ENCODE measurements at regions not wholly inside any gene's neighbourhood (a gene's known extent, or its start where the extent isn't known, plus 50 kb on each side); places are given as distances from the start of the nearest gene placed in this dataset.

DNA sequence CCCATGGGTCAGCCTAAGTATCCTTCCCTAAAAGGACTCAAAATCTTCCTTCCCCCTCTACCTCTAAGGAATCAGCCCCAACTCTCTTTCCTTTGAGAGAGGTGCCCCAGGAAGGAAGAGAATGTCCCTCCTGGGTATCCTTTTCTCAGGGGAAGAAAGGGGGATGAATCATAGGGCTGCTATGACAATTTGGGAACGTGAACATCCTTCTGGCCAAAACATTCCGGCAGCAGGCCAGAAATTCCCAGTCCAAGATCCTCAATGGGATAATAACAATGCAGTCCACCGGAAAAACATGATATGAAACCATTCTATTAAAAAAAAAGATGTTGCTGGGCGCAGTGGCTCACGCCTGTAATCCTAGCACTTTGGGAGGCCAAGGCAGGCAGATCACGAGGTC, 50.8 kb upstream of the CACNA2D3 start:
- no peak for DNase-seq (ENCODE audit: low spot score)

DNA sequence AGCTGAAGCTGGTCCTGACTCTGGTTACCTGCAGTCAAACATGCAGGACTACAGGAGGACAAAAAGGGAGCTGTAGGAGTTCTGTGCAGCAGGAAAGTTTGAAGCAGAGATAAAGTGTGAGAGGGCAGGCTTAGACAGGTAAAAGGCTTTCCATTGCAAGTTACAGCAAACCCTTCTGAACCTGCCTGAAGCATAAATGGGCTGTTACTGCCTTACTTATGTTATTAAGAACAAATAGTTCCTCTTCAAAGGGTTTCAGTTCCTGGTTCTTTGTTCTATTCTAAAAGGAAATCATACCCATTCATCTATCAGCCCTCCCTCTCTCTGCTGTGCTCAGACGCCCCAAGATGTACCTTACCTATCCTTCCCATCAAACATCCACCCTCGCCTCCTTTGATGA, 52.4 kb upstream of the CACNA2D3 start:
- DNase-seq (ENCODE audit: low spot score), result no peak

DNA sequence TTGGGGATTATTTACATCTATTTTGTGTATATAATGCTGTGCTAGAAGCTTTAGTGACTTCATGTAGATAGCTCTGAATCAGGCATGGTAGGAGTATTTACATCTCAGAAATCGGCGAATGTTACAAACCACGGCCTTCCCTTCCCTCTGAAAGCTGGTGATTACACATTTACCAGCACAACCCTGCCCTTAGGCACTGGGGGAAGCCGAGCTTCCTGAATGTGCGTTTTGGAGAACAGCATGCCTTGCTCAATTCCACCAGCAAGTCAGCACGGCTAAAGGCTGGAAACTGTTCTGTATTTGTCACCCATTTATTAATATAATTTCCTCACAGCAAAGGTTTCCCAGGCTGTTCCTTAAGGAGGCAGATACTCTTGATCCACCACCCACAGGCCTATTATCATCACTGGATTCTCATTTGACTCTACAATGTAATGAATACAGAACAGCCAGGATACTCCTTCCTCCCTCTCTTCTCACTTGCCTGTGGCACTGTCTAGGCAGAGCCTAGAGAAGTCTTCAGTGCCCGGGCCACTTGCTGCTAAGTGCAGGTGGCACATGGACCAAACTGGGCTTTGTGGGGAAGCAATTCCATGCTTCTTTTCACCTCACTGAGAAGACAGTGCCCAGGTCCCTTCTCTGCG, 55.2 kb upstream of the CACNA2D3 start:
- no peak for DNase-seq (ENCODE audit: low spot score)

DNA sequence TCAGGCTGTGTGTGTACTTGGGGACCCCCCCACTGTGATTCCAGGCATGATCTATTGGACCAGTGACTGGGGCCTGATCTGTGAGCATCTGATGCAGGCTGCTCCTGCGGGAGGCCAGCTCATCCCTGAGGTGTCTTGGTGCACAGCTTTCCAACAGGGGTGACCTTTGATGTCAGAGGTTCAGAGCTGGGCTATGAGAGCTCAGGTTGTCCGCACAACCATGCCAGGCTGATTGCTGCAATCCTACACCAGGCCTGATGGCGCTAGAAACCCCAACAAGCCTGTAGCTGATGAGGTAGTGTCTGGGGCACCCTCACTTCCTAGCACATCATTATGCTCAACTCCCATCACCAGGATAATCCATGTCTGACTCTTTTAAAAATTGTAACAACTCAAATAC, 56.1 kb upstream of the CACNA2D3 start:
- DNase-seq (ENCODE audit: low spot score), result no peak

DNA sequence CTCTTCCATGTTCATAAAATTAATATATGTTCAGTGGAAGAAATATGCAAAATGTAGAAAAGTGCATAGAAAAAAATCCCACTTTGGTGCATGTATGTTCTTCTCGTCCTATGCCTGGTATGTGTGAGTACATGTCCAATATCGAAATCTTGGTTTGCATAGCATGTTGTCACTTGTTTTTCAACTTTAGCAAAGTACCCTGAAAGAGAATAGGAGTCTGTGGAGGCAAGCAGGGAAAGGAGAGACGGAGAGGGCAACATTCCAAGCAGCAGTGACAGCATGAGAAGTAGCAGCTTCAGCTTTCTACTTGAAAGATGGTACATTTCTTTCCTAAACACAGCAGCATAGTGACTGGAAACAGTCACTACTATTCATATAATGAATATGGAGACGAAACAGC, 56.8 kb upstream of the CACNA2D3 start:
- no peak for DNase-seq (ENCODE audit: low spot score)

DNA sequence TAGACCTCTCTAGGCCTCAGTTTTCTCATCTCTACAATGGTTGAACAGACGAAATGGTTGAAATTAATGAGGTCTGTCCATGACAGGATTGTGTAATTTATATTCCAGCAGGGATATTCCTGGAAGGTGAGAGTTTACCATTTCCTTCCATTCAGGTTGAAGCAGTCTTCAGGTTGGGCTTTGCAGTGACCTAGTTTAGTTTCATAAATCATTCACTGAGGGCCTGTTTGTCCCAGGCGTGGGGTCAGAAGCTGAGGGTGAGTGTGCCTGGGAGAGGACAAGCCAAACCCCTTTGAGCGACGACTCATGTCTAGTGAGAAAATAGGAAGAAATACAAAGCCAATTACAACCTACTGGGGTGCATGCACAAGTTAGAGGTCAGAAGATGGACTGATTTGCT, 57.2 kb upstream of the CACNA2D3 start:
- DNase-seq (ENCODE audit: low spot score), result no peak

DNA sequence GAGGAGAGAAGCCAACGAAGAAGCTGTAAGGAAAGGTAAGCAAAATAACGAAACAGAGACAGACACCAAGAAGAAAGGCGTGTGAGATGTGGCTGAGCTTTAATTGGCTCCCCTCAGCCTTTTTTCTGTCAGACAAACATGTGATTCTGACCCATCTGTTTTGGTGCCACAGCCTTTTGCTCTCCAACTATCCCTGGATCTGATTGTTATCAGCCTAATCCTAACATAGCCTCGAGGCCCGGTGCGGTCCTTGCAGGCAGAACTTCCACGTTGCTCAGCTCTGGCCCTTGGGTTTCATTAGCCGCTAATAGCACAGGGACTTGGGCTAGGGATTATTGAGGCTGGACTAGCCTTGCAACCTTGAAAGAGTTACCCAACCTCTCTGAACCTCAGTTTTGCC, 57.9 kb upstream of the CACNA2D3 start:
- DNase-seq (ENCODE audit: low spot score), result no peak

DNA sequence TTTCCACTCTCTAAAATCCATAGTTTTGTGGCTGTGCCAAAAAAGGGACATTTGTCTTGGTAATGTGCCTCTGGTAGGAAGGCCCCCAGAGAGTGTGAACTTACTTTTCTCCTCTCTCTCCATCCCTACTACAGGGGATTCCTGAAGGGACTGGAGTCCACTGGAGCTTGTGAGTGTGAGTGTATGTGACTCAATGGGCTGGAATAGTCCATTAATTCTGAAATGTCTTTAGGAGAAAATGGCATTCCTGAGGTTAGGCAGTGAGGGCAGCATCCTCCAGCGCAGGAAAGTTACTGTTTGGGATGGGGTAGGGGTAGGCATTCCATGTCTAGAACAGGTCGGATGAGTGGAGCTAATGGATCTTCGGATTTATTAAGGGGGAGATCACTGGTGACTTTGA, 59.8 kb upstream of the CACNA2D3 start:
- DNase-seq (ENCODE audit: low spot score), result no peak

DNA sequence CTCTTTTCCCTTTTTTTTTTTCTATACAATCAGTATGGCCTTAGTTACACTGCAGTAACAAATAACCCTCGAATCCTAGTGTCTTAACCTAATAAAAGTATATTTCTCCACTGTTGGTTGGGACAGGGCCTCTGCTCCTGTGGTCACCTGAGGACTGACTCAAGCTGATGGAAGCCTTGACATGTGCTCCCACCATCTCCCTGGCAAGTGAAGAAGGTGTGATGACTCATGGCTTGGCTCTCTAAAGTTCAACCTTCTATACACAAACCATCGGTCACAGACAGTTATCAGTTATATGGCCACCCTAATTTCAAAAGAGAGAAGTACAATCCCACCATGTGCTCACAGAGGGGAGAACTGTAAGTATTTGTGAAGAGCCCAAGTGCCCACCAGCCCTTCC, 65.8 kb upstream of the CACNA2D3 start:
- DNase-seq (ENCODE audit: low spot score), result no peak

DNA sequence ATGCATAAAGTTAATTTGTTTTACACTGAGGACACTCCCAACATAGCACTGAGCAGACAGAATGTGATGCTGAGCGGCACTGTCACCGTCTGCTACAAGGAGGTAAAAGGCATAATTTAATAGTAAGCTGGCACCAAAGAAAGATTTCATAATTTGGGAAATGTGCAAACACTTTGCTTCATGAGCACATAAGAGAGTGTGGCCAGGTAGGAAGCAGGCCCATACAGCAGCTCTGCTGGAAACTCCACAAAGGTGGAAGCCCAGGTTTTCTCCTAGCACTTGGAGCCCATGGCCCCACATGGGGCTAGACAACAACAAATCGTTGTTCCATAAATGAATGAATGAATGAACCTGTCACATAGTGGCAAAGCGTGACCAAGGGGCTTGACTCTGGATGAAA, 68.5 kb upstream of the CACNA2D3 start:
- DNase-seq (ENCODE audit: low spot score), result no peak

DNA sequence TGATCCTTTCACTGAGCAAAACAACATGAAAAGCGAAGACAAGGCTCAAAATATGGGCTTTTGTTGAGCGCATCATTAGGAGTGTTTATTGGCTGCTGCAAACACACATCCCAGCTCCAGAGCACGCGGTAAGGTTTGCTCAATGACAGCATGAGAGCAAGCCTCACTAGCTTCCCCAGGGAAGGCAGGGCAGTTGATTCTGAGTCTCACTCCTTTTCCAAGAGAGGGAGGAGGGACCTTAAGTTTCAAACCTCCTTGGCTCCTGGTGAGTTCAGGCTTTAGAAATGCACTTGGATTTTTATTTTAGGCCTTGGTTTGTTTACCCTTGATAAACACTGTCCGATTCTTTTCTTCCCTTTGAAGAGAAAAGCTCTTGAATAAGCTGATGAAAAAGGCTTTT, 69.1 kb upstream of the CACNA2D3 start:
- DNase-seq (ENCODE audit: low spot score), result no peak

DNA sequence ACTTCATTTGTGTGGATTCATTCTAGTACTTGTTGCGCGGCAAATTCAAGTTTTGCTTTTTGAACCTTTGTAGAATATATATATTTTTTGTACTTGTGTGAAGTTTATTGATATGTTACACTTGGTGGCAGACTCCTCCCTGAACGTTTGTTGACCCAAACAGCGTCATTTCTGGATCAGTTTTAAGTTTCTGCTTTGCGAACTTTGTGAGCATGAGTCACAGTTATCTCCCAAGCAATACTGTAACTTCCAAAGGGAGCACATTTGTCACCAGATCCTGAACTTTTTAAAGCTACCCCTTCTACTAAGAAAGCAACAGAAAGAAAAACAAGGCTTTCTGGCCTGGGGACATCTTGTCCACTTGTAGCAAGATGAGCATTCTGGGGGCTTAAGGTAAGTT, 74.8 kb upstream of the CACNA2D3 start:
- no peak for DNase-seq (ENCODE audit: low spot score)

DNA sequence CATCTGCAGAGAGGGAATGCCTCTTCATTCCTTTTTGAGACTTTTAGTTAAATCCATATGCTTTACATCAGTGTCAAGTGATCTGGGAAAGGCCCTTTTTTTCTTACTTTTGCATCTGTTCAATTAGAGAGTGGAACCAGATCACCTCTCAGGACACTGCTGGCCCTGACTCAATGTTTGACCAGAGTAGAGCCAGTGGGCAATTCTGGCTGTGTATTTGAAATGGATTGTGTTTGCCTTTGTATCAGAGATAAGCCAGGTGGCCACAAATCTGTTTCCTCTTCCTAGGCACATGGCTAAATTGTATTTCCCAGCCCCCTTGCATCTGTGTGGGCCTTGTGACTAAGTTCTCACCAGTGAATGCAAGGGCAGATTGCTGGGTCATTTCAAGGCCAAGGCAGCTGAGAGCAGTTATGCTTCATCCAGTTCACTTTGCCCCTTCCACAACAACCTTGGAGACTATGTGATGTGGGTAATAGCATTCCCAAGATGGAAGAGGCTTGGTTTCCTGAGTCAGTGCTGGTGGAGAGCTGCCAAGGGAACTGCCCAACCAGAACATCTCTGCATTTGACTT, 75.6 kb upstream of the CACNA2D3 start:
- DNase-seq (ENCODE audit: low spot score), result no peak

DNA sequence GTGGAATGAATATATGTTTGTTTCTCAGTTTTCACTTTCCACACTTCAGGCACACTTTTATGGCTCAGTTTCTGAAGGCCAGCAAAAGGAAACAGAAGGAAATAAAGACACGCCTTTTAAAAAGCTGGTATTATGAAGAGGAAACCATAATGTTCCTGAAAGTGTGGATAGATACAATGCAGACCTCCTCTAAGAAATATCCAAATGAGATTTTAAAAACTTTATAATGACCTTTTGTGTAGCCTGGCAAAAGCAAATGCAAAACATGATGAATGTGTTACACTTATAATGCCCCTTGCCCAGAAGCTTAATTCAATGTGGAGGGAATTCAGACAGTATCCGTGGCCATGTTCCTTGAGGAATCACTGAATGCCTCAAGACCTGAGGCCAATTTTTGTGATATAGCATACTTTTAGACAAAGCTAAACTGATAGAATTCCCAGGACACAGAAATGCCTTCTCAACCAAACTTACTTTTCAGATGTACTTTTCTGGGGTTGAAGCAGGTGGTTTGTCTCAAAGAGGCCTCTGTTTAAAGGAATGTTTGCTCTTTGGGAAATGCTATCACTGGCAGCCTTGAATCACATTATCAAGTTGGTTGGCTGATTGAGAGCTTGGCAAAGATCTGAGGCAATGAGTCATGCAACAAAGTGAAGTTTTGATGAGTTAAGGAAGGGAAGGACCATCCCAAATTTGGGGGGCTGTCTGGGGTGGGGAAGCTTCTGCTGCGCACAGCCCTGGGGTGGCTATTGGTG, 77.1 kb upstream of the CACNA2D3 start:
- DNase-seq (ENCODE audit: low spot score), result no peak

DNA sequence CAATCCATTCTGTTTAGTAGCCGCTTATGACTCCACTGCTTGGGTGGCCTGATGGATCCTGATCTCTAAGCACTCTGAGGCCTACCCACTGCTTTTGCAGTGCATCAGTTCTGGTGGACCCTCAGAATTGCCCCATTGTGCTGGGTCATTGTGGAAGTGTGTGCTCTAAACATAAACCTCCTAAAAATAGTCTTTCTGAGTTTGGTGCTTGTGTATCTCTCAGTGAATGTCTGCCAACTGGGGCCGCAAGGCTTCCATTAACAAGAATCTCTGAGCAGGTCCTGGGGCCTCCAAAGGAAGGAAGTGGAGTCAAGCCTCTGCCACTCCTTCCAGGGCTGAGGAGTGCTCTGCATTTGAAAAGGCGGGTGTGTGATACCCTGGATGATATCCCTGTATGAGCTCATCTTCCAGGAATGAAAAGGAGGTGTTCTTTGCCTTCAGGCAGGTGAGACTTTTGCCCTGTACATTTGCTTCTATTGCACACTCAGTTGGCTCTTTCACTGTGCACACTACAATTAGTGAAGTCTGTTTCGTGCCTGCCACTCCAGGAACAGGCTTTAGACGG, 80.0 kb upstream of the CACNA2D3 start:
- no peak for DNase-seq (ENCODE audit: low spot score)

DNA sequence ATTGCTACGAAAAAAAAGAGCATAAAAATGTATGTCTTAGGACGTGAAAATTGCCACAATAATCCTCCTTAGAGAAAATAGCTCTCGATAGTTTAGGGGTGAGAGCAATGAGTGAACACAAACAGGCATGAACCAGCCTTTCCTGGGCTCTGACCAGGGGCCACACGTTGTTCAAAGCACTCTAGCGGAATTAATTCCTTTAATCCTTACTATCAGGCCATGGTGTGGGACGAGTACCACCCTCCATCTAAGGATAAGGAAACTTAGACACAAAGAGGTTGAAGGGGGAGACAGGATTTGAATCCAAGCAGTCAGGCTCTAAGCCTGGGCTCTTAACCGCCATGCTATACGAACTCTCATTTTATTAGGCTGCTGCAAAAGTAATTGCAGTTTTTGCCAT, 81.9 kb upstream of the CACNA2D3 start:
- no peak for DNase-seq (ENCODE audit: low spot score)

DNA sequence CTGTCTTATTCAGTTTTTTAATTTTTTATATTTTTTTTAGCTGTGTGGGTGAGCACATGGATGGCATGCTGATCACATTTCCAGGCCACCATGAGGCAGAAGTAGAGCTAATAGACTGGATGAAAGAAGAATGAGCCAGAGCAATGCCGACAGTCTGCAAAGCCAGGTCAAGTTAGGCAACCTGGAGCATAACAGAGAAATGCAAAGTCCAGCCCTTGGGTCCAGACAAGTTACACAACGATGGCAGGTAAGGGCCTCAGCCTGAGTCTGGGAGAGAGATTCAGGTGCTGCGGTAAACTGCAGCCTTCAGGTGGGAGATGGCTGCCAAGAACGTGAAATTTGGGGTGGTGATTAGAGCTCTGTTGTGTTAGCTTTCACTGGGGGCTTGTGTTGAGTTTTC, 84.0 kb upstream of the CACNA2D3 start:
- DNase-seq (ENCODE audit: low spot score), result no peak

DNA sequence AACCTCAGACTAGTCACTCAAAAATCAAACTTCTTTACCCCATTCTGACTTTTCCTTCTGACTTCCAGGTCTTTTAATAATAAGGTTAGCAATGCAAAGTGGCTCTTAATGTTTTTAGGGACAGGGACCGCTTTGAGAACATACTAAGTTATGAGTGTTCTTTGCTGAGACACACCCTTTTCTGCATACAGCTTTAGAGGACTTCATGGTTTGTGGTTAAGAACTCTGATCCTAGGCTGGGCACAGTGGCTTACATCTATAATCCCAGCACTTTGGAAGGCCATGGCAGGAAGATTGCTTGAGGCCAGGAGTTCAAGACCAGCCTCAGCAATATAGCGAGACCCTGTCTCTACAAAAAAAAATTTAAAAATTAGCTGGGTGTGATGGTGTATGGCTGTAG, 85.8 kb upstream of the CACNA2D3 start:
- DNase-seq (ENCODE audit: low spot score), result no peak

DNA sequence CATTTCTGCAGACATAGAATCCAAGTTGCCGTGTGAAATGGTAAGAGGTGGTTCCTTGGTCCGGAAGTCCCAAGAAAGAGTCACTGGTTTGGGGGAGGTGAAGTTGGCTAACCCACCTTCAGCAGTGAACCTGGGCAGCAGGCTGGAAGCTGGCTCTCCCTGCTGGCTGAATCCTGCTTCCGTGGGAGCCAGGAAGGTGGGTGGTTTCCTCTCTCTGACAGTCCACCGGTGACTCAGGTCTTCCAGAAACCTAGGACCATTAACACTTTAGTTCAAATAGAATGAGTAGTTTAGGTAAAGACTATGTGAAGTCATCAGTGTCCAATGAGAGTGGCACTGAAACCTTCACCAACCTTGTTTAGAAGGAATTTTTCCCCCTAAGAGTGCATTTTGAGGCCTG, 87.4 kb upstream of the CACNA2D3 start:
- no peak for DNase-seq (ENCODE audit: low spot score)

DNA sequence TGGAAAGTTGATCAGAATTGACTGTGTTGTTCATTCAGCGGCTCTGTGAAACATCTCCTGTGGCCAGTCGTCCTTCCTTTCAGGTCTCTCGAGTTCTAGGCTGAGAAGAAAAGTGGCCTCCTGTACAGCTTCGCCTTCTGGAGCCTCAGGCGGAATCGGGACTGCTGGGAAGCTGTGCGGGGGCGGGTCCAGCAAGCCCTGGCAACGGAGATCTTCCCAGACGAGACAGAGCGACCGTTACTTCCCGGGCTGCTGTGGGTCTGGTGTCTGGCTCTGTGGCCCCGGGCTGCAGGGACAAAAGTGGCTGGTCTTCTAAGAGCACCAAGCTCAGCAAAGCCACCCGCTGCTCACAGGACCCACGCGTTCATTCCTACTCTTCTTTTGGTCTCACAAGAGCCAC, 88.6 kb upstream of the CACNA2D3 start:
- DNase-seq (ENCODE audit: low spot score), result no peak

DNA sequence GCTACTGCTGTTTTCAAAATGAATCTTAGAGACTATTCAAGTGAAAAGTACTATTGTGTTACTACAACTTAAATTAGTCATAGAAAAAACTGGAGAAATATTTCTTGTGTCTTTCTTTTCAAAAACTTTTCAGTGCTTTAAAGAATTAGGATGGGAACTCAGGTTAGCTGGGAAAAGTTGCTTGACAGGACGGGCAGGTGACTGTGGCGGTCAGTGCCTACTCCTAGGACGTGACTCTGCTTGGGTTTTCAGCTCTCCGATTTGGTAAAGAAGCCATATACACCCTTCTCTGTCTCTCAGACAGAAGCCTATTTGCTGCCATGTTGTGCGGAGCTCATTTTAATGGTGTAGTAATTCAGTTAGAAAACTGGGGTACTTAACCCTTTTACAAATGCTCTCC, 89.8 kb upstream of the CACNA2D3 start:
- no peak for DNase-seq (ENCODE audit: low spot score)

DNA sequence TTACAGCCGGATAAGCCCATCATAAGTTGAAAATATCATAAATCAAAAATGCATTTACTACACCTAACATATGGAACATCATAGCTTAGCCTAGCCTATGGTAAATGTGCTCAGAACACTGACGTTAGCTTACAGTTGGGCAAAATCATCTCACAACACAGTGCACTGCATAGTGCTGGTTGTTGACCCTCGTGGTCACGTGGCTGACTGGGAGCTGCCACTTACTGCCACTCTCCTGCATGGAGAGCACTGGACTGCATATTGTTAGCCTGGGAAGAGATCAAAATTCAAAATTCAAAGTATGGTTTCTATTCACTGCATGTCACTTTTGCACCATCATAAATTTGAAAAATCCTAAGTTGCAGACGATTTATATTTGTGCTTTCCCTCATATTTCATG, 94.0 kb upstream of the CACNA2D3 start:
- no peak for DNase-seq (ENCODE audit: low spot score)

DNA sequence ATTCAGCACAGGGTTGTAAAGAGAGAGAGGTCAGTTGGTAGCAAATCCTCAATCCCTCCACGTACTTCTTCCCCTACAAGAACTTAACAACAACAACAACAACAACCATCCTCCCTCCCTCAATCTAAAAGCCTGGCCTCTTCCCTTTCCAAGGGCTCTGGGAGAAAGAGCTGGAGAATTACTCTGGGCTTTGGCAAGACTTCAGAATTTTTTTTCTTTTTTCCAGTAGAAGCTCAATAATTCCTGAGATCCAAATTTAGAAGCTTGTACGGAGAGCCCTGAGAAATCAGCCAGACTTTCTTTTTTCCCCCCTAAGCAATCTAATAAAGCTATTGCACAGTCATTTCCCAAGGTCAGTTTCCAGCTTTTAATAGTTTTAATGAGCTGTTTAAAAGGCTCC, 95.8 kb upstream of the CACNA2D3 start:
- DNase-seq (ENCODE audit: low spot score), result no peak

DNA sequence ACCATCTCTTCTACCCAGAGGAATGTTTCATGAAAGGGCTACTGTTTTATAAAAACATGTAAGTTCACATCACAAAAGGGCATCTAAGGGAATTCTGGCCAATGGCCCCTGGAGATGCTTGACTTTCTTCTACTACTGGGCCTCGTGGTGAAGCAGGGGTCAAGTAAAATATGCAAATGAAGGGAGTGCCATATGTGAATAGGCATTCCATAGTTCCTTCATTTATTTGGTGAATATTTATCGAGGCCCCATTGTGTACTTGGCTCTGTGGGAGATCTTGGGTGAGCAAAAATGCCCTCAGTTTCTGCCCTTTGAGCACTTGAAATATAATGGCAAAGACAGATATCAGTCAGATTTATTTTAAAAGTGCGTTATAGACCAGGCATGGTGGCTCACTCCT, 101.3 kb upstream of the CACNA2D3 start:
- no peak for DNase-seq (ENCODE audit: low spot score)

Measured in cerebellar cortex (tissue), 1 donor.